IPS DF 6.9 (cell line): ENCODE measurements at regions not wholly inside any gene's neighbourhood (a gene's known extent, or its start where the extent isn't known, plus 50 kb on each side); places are given as distances from the start of the nearest gene placed in this dataset.

Source experiments
- DNase-seq: peaks from one replicate; pipeline ENCODE4 v3.0.0-alpha.2; 2013; ENCODE audit warnings: low read depth, low spot score
- H3K27ac ChIP-seq: one replicate; pipeline ENCODE4 v1.5.1; 2013; ENCODE audit warnings: low read length, control low read depth
- H3K27me3 ChIP-seq: 2 replicates; pipeline ENCODE4 v1.6.1; 2013; ENCODE audit warnings: mild to moderate bottlenecking, low read length; ENCODE audit not compliant: control insufficient read depth, insufficient read depth
- H3K36me3 ChIP-seq: 2 replicates; pipeline ENCODE4 v1.6.1; 2013; ENCODE audit warnings: low read length; ENCODE audit not compliant: control insufficient read depth, insufficient read depth
- H3K4me1 ChIP-seq: 2 replicates; pipeline ENCODE4 v1.6.1; 2013; ENCODE audit warnings: low read length; ENCODE audit not compliant: control insufficient read depth, insufficient read depth
- H3K4me3 ChIP-seq: 2 replicates; pipeline ENCODE4 v1.5.1; 2013; ENCODE audit warnings: mild to moderate bottlenecking, low read length
- H3K9me3 ChIP-seq: 2 replicates; pipeline ENCODE4 v1.6.1; 2013; ENCODE audit warnings: low read length, inconsistent platforms; ENCODE audit not compliant: control insufficient read depth, insufficient read depth
- WGBS: extraction: QIAGEN DNeasy Blood & Tissue Kit; methylation state at CpG from one replicate; pipeline ENCODE4 v1.1.7; 2013; ENCODE audit warnings: mixed read lengths, missing lambda C conversion rate; ENCODE audit not compliant: insufficient read length, insufficient coverage; 5-methylcytosine and 5-hydroxymethylcytosine counted together

- no peak overlapping the region for H3K4me3 ChIP-seq
- no peaks in the 10 kb centered on the region for H3K27me3 ChIP-seq
- no peaks in the 10 kb centered on the region for H3K36me3 ChIP-seq
- no CpG with 5 or more reads among the region's 1 CpG for WGBS
- no peak for DNase-seq
- H3K4me1 ChIP-seq, result no peaks in the 10 kb centered on the region
- no peaks in the 10 kb centered on the region for H3K9me3 ChIP-seq
- no peak overlapping the region for H3K27ac ChIP-seq
These were observed 1514.8 kb downstream of the RPA4 start for GRCh38 chrX:98398542-98398941.

GRCh38 chrX:98405376-98405775 is 1521.7 kb downstream of the RPA4 start:
- DNase-seq, result no peak
- H3K4me1 ChIP-seq, result no peaks in the 10 kb centered on the region
- H3K27me3 ChIP-seq, result no peaks in the 10 kb centered on the region
- H3K9me3 ChIP-seq, result no peaks in the 10 kb centered on the region
- WGBS, result no CpG with 5 or more reads among the region's 1 CpG
- no peaks in the 10 kb centered on the region for H3K36me3 ChIP-seq
- no peak overlapping the region for H3K4me3 ChIP-seq
- no peak overlapping the region for H3K27ac ChIP-seq

GRCh38 chrX:98407584-98407983 is 1523.9 kb downstream of the RPA4 start:
- Histone ChIP-seq H3K27me3 (no peaks in the 10 kb centered on the region), H3K36me3 (no peaks in the 10 kb centered on the region), H3K9me3 (no peaks in the 10 kb centered on the region), H3K4me3 (no peak overlapping the region), H3K4me1 (no peaks in the 10 kb centered on the region), H3K27ac (no peak overlapping the region)
- no CpG with 5 or more reads among the region's 4 CpGs for WGBS
- DNase-seq, result no peak

GRCh38 chrX:98409867-98410266 is 1526.2 kb downstream of the RPA4 start:
- no CpG with 5 or more reads among the region's 2 CpGs for WGBS

GRCh38 chrX:98412058-98412457 is 1528.3 kb downstream of the RPA4 start:
- no peak overlapping the region for H3K4me3 ChIP-seq
- H3K36me3 ChIP-seq, result no peaks in the 10 kb centered on the region
- DNase-seq, result no peak
- H3K4me1 ChIP-seq, result no peaks in the 10 kb centered on the region
- no peaks in the 10 kb centered on the region for H3K27me3 ChIP-seq
- H3K9me3 ChIP-seq, result no peaks in the 10 kb centered on the region
- WGBS, result no CpG with 5 or more reads among the region's 1 CpG
- H3K27ac ChIP-seq, result no peak overlapping the region

More at GRCh38 chrX:98409867-98410266, 1526.2 kb downstream of the RPA4 start:
- Histone ChIP-seq H3K4me1 (no peaks in the 10 kb centered on the region), H3K36me3 (no peaks in the 10 kb centered on the region), H3K27ac (no peak overlapping the region), H3K27me3 (no peaks in the 10 kb centered on the region), H3K9me3 (no peaks in the 10 kb centered on the region), H3K4me3 (no peak overlapping the region)
- DNase-seq, result no peak

- Histone ChIP-seq H3K27me3 (no peaks in the 10 kb centered on the region), H3K9me3 (no peaks in the 10 kb centered on the region), H3K4me3 (no peak overlapping the region), H3K4me1 (no peaks in the 10 kb centered on the region), H3K27ac (no peak overlapping the region), H3K36me3 (no peaks in the 10 kb centered on the region)
- no peak for DNase-seq
These were observed 1538.8 kb downstream of the RPA4 start for GRCh38 chrX:98422536-98422935.

- H3K4me1 ChIP-seq, result no peaks in the 10 kb centered on the region
- no CpG with 5 or more reads among the region's 1 CpG for WGBS
These were observed 1548.7 kb downstream of the RPA4 start for GRCh38 chrX:98432413-98432812.

GRCh38 chrX:98448524-98448923 is 1564.8 kb downstream of the RPA4 start:
- Histone ChIP-seq H3K27ac (no peak overlapping the region), H3K27me3 (no peaks in the 10 kb centered on the region), H3K4me1 (no peaks in the 10 kb centered on the region), H3K36me3 (no peaks in the 10 kb centered on the region), H3K9me3 (no peaks in the 10 kb centered on the region), H3K4me3 (no peak overlapping the region)
- no CpG with 5 or more reads among the region's 4 CpGs for WGBS
- no peak for DNase-seq

More at GRCh38 chrX:98432413-98432812, 1548.7 kb downstream of the RPA4 start:
- Histone ChIP-seq H3K27me3 (no peaks in the 10 kb centered on the region), H3K4me3 (no peak overlapping the region), H3K9me3 (no peaks in the 10 kb centered on the region), H3K27ac (no peak overlapping the region), H3K36me3 (no peaks in the 10 kb centered on the region)
- DNase-seq, result no peak

GRCh38 chrX:98452456-98452855 is 1568.7 kb downstream of the RPA4 start:
- Histone ChIP-seq H3K27ac (no peak overlapping the region), H3K27me3 (no peaks in the 10 kb centered on the region), H3K4me3 (no peak overlapping the region), H3K4me1 (no peaks in the 10 kb centered on the region), H3K9me3 (no peaks in the 10 kb centered on the region), H3K36me3 (no peaks in the 10 kb centered on the region)
- no peak for DNase-seq
- WGBS, result no CpG with 5 or more reads among the region's 1 CpG

- no peak overlapping the region for H3K4me3 ChIP-seq
- no peak for DNase-seq
- H3K4me1 ChIP-seq, result no peaks in the 10 kb centered on the region
- H3K27me3 ChIP-seq, result no peaks in the 10 kb centered on the region
- no peak overlapping the region for H3K27ac ChIP-seq
- H3K36me3 ChIP-seq, result no peaks in the 10 kb centered on the region
- H3K9me3 ChIP-seq, result no peaks in the 10 kb centered on the region
- no CpG with 5 or more reads among the region's 1 CpG for WGBS
These were observed 1576.0 kb downstream of the RPA4 start for GRCh38 chrX:98459669-98460068.

GRCh38 chrX:98480606-98481005 is 1596.9 kb downstream of the RPA4 start:
- Histone ChIP-seq H3K4me1 (no peaks in the 10 kb centered on the region), H3K4me3 (no peak overlapping the region), H3K27me3 (no peaks in the 10 kb centered on the region), H3K36me3 (no peaks in the 10 kb centered on the region), H3K27ac (no peak overlapping the region), H3K9me3 (no peaks in the 10 kb centered on the region)
- no CpG with 5 or more reads among the region's 4 CpGs for WGBS
- DNase-seq, result no peak
